GM21367 (cell line): ENCODE measurements at regions not wholly inside any gene's neighbourhood (a gene's known extent, or its start where the extent isn't known, plus 50 kb on each side); places are given as distances from the start of the nearest gene placed in this dataset.

ENCODE experiments used
- ATAC-seq: cut with Tn5 transposase; IDR thresholded peaks from one replicate; pipeline ENCODE4 v1.9.1; 2021; ENCODE audit not compliant: unreplicated experiment

DNA sequence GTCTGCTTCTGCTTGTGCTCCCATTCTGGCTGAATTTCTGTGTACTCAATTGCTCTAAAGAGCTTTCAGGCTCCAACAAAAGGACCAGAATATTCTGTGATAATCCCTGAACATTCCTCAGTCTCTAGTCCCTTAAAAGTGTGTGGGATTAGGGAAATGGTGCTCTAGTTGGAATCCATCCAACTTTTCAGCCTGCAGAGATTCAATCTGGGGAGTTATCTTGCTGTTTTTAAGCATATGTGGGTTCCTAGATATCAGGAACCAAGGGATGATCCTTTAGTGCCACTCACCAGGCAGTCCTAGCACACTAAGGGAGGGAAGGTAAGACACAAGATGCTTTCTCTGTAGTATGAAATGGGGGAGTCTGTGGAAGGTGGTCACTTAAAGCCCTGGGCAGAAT, 140.3 kb upstream of the SLC1A4 start:
- ATAC-seq: no peak

DNA sequence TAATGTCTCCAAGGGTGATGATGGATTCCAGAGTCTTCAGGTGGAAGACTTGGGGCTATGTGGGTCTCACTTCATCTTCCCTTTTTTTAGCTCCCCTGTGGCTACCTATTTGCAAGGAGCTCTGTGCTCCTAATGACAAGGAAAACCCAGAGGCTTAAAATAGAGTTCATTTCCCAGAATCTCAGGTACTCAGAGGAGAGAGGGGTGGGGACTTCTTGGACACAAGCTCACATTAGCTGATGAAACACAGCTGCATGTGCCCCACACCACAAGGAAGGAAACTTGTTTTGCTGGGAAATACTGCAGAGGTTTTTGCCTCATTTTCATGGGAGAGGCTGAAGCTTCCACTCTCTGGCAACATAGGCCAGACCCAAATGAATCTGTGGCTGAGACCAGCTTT, 138.6 kb upstream of the SLC1A4 start:
- no peak for ATAC-seq

DNA sequence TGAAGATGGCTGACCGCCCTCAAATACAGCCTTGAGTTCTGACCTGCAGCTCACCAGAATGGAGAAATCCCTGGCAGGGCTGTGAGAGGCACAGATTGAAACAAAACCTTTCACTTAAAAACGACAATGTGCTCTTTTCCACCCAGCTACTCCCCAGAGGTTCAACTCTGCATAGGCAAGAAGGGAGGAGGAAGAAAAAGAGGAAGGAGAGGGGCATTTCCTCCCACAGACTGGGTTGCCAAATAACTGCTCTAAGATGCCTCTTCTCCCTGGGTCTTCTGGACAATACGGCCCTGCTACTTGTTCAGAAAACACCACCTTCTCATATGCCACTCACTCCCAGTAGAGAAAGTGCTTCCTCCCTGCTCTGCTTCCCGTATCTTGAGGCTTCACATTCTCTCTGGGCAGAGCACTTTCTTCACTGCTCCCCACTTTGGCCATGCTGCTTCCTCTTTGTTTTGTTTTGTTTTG, 136.4 kb upstream of the SLC1A4 start:
- no peak for ATAC-seq

DNA sequence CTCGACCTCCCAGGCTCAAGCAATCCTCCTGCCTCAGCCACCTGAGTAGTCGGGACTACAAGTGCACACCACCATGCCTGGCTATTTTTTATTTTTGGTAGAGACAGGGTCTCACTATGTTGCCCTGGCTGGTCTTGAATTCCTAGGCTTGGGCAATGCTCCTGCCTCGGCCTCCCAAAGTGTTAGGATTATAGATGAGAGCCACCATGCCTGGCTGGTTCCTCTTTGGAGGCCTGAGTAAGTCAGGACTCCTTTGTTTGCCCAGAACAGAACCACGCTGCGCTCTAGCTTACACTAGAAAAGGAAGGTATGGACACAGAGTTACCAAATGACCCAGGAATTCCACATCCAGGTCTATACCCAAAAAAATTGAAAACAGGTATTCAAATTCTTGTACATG, 135.9 kb upstream of the SLC1A4 start:
- ATAC-seq: no peak

DNA sequence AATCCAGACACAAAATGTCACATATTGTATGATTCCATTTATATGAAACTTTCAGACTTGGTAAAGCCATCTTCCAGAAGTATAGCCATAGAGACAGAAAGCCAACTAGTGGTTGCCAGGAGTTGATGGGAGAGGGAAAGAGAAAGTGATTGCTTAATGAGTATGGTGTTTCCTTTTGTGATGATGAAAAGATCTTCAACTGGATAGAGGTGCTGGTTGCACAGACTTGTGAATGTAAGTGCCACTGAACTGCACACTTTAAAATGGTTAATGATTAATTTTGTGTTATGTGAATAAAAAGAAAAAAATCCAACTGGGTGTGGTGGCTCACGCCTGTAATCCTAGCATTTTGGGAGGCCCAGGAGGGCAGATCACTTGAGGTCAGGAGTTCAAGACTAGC, 135.3 kb upstream of the SLC1A4 start:
- no peak for ATAC-seq

DNA sequence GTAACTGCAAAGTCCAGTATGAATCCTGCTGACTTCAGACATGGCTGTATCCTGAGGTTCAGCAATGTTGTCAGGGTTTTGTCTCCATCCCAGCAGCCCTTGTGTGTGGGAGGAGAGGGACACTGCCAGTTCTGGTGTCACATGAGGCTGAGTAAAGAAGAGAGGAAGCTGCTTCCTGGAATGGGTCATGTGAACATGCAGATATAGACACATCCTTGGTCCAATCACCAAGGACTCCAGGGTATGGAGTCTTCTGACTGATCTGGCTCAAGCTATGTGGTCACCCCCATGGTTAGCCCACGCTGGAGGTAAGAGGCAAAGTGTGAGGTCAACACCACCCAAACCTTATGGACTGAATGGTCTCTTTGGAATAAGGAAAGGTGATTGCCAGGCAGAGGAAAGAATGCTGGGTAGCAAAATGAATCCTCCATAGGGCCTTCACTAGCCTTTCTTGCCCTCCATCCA, 134.4 kb upstream of the SLC1A4 start:
- ATAC-seq: no peak

DNA sequence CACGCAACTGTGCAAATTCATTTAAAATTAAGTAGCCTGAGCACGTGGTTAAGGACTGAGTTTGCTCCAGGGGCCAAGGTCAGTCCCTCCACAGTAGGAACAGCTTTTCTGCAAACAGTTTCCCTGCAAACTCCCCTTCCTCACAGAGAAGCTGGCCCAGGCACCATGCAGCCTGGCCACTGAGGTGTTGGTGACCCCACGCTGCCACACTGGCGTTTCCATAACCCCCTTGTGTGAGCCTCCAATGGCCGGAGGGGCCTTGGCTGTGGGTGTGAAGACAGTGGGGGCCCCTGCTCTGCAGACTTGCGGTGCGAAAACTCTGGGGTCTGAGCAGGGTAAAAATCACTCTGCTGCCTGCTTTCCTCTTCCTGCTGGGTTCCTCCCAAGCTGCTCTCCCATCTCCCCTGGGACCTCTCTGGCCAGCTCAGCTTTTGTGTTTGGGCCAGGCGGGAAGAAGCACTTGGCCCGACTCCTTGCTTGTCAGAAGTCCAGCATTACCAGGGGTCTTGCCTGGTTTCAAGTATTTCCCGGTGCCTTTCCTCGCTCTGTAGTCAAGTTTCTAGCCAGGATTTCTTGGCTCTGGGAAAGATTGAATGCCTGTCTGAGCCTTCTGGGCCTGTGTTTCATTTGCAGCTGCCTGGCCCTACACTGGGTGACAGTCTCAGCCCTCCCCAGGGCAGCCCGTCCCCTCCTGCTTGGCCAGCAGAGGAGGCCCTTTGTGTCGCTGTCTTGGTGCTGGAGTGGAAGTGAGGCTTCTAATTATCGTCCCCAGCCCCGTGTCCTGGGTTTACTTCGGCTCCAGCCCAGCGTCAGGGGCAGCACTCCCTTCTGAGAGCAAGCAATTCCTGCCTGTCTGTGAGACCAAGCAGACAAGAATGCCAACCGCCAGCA, 131.4 kb upstream of the SLC1A4 start:
- no peak for ATAC-seq

DNA sequence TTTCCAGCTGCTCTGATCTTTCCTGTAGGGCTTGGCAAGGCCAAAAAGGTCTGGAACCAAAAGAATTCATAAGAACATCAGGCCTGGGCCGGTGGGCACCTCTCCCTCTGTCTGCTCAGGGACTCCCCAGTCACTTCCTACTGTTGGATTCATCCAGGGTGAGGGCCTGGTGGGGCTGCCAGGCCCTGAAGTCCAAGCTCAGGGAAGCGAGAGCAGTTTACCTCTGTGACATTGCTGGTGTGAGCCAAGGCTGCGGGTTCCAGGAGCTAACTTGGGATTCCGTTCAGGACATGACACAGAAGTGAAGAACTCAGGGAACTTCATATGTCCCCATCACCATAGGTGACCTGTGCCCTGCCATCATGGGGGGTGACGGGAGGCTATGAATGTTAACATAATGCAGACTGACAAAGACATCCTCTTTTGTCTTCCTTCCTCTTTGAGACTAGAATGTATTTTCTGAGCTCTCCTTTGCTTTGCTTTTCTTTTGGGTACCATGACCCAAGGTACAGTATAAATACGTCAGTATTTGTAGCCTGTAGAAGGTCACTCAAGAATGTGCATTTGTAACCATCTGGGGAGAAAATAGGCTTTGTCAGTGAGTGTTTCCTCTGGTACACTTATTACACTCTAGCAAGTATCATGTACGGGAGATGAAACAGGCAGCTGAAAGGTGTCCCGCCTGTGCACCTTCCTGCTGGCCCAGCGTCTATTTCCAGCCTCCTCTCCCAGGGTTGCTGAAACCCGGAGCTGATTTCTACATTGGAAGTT, 130.5 kb upstream of the SLC1A4 start:
- no peak for ATAC-seq

DNA sequence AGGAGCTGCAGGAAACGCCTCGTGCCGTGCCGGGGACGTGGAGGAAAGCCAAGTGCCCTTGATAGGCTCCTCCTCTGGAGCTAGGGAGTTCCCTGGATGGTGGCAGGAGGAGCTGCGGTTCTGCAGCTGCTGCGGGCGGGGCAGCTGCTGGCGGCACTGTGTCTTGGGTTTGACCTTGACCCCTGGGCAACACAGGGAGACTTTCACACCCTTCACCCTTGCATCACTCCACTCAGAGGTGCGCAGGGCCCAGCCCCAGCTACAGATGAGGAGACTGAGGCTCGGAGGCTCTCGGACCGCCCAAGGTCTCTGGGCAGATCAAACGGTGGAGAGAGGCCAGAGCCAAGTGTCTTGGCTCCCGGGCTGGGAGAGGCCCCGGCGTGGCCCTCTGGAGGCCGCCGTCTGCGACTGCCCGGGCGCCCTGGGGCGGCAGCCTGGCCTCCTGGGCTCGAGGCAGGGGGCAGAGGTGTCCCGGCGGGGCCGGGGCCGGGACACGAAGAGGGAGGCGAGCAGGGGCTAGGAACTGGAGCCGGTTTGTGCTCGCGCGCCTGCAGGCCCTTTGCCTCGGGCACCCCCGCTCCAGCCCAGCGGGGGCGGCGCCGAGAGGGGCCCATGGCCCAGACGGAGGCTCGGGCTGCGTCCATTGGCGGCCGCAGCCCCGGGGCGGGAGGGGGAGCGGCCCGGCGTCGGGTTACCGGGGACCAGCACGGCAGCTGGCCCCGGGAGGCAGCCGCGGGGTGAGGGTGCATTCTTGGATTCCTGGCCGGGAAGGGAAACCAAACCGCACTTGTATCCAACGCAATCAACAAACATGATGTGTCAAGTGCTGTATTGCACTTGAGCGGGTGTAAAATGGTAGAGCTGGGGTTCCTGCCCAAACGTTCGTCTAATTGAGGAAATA, 129.6 kb upstream of the SLC1A4 start:
- ATAC-seq: no peak

DNA sequence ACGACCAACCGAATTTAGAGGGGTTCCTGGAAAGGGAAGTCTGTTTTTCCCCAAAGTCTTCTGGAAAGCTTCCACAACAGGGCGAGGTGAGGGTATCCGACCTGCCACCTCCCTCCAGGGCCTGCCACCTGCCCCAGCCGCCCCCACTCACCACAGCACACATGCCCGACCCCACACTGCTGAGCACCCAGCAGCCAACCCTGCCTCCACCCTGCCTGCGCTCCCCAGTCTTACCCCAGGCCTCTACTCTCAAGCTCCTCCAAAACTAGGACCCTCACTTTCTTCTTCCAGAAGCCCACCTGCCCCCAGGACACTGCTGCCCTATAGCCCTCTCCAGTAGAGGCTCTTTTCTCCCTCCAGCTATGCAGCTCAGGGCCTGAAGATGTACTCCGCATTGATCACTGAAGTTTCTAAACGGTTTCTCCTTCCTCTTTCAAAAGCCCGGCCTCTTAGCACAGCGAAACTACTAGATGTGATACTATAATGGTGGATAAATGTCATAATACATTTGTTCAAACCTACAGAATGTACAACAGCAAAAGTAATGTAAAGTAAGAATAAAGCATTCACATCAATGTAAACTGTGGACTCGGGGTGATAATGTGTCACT, 128.8 kb upstream of the SLC1A4 start:
- peak; percentile 30 for ATAC-seq

DNA sequence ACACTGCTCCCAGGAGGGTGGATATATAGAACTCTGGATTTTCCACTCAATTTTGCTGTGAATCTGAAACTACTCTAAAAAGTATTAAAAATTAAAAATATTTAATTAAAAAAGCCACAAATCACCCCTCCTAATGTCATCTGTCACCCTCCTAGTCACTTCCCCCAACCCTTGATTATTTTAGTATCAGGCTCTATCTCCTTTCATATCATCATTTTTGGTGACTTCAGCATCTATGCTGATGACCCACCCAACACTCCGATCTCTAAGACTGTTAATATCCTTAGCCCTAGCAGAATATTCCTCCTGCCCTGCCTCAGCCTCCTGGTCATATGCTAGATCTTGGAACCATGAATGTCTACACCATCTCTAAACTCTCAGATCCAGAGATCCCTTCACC, 128.3 kb upstream of the SLC1A4 start:
- no peak for ATAC-seq

DNA sequence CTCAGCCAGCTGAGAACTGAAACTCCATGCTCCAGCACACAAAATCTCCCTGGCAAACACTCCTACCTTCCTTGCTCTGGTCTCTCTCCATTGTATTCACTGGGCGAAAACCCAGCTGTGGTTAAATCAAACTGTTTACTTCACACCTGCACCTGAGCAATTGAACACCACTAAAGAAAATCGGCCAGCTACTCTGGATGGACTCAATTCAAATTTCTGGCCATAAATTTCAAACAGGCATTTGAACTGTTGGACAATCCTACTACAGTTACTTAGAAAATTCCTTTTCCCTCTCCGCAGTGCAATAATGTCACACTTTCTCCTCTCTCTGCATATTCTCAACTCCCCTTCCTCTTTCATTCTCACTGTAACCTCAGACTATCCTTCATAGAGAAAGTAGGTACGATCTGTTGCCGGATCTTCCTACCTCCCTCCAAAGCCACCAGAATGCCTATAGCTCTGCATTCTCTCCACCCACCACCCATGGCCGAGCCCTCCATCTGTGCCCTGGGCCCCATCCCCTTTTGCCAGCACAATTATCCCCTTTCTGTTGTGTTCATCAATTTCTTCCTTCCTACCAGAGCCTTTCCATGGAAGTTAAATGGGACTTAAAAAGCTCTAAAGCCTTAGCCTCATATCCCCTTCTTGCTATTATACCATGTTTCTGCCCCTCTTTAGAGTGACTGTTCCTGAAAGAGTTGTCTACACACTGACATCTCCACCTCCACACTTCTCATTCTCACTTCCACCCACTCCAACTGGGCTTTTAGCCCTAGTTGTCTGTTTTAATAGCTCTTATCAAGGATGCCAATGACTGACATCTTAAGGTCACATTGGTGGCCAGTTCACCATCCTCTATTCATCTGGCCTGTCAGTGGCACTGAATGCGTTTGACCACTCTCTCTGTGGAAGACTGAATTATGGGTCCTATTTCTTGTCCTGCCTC, 127.5 kb upstream of the SLC1A4 start:
- no peak for ATAC-seq

DNA sequence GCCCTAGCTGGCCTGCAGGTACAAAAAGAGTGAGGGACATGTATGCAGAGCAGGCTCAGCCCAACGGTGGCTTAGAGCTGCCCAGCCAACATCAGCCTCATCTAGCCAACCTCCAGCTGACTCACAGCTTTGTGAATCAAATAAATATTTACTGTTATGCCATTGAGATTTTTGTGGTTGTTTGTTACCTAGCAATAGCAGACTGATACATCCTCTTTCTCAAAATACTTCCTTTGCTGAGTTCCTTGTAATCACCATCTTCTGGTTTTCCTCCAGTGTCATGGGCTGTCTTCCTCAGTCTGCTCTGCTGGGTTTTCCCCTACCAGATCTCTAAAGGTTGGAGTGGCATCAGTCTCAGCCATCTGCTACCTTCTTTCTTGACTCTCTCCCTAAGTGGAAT, 126.6 kb upstream of the SLC1A4 start:
- no peak for ATAC-seq

DNA sequence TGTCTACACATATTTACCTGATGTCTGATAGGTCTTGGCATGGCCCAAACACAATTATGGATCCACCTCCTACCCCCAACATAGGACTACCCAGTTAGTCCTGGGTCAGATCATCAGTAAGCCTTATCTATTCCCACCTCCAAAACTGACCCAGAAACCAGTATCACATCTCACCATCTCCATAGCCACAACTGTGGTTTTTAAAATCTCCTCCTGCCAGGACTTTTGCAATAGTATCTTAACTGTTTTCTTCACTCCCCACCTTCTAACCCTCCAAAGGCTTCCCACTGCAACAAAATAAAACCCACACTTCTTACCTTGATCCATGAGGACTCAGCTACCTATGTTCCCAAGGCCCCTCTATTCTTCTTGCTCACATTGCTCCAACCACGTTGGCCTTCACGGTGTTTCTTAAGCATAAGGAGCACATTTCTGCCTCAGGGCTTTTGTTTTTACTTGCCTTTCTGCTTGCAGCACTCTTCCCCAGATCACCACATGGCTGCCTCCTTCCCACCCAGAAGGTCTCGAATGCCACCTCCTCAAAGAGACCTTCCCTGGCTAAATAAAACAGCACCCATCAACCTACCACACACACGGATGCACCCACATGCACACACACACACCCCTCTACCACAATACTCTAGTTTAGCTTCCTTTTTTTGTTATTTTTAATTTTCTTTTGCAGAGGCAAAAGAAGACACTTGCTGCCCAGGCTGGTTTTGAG, 125.9 kb upstream of the SLC1A4 start:
- no peak for ATAC-seq

DNA sequence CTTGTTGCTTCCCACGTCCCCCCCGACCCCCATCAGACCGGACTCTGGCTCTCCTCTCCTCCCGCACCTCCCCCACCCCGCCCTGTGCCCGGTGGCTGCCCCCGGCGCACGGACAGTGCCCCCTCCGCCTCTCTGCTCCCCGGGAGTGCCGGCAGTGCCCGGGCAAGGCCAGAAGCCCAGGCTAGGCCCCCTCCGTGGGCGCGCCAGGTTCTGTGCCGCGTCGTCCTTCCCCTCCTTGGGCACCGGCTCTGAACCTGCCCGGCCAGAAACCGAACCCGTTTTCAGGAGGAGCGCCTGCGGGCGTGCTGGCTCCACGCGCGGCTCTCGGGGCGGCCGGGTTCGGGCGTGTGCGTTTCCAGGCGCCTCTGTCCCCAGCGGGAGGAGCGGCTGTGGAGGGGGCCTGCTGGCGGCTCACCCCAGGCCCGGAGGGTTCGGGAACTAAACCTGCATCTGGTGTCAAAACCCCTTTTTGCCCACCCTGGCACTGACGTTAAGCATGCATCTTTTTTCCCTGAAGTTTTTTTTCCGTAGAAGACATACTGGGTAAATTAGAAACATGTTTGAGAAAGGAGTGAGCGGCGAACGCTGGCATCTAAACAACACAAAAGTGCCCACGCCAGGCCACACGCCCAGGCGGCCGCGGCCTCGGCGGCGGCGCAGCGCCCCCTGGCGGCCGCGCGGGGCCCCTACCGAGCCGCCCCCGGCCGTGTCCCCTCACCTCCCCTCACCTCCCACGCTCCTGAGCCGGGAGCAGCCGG, 123.9 kb upstream of the SLC1A4 start:
- peak; percentile 42 for ATAC-seq

DNA sequence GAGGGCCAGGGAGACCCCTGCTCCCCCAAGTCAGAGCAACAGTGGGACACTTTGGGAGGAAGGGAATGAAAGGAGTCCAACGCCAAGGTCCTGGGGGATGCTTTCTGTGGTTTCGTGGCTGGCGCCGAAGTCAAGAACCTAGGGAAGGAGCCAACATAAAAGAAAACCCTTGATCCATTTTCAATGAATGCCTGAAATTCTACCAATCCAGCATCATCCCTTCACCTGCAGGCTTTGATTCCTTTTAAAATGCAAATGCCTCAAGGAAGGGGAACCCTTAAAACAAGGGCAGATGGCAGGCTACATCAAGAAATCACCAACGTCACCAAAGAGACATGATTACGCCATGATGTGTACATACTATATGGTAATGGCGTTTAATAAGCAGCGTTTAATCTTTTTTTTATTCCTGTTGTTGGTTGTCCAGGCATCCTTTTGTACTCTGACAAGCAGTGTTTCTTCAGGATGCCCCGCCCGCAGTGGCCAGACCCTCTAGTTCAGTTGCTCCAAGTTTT, 123.3 kb upstream of the SLC1A4 start:
- no peak for ATAC-seq

DNA sequence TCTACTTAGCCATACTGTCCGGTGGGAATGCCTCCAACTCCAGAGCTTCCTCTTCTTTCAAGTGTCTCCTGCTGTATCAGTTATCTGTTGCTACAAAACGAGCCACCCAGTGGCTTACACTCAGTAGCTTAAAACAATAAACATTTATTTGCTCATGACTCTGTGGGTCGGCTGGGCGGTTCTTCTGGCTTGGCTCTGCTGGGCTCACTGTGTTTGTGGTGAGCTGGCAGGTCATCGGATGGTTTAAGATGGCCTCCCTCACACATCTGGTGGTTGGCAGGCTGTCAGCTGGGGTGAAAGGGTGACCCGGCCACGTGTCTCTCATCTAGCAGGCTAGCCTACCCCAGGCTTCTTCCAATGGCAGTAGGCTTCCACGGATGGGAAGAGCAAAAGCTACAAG, 122.4 kb upstream of the SLC1A4 start:
- ATAC-seq: no peak
